B cell (primary cell): ENCODE measurements at regions not wholly inside any gene's neighbourhood (a gene's known extent, or its start where the extent isn't known, plus 50 kb on each side); places are given as distances from the start of the nearest gene placed in this dataset.

Experiments
- ATAC-seq: fragments of 200-7000 bp; cut with Tn5 transposase; one replicate; pipeline ENCODE4 v1.10.0; 2021; ENCODE audit warnings: low read depth, mild to moderate bottlenecking, moderate number of reproducible peaks, moderate library complexity
- CTCF ChIA-PET: fragments of 350-600 bp; sonication (Branson Sonifier 250); formaldehyde crosslinking; loops from one replicate; lab custom pipeline; 2021; ENCODE audit warnings: antibody characterized with exemption, inconsistent platforms; lab: Charles Lee
- POLR2A ChIA-PET: fragments of 350-600 bp; sonication (Branson Sonifier 250); formaldehyde crosslinking; loops from one replicate; lab custom pipeline; 2021; ENCODE audit warnings: antibody characterized with exemption; lab: Charles Lee
- DNase-seq: peaks from one replicate; pipeline ENCODE4 v3.0.0; 2013
- H2AFZ ChIP-seq: 2 replicates; pipeline ENCODE4 v1.6.1; 2012; ENCODE audit warnings: mild to moderate bottlenecking, low read depth, low read length; ENCODE audit not compliant: insufficient read depth, poor library complexity, severe bottlenecking
- H3K27ac ChIP-seq, 2 donors: 1 replicate in 1 of 2; 2 replicates in 1 of 2; pipeline ENCODE4 v1.5.1; 2012 to 2013; ENCODE audit warnings: low read length in 2 of 2, mild to moderate bottlenecking in 2 of 2, moderate library complexity in 1 of 2
- H3K27me3 ChIP-seq, 4 experiments: fragments of 200-600 bp in 1 of 4; sonication (generic) in 1 of 4; replicated peaks in 1 of 4; 1 replicate in 2 of 4; 2 replicates in 2 of 4; pipeline versions ENCODE4 v1.6.1 to v1.7.0; 2013 to 2016; ENCODE audit warnings: low read length in 3 of 4, mild to moderate bottlenecking in 2 of 4, mixed read lengths in 1 of 4, moderate library complexity in 1 of 4; ENCODE audit not compliant: insufficient read depth in 4 of 4, control insufficient read depth in 3 of 4; ENCODE audit errors: control extremely low read depth in 1 of 4
- H3K36me3 ChIP-seq, 2 experiments: replicated peaks in 1 of 2; 1 replicate in 1 of 2; 2 replicates in 1 of 2; pipeline versions ENCODE4 v1.6.1 to v1.7.1; 2013; ENCODE audit warnings: low read length in 1 of 2; ENCODE audit not compliant: insufficient read depth in 2 of 2, control insufficient read depth in 1 of 2; ENCODE audit errors: control extremely low read depth in 1 of 2, extremely low read depth in 1 of 2
- H3K4me1 ChIP-seq, 2 donors: fragments of 200-600 bp in 1 of 2; sonication (generic) in 1 of 2; 1 replicate in 1 of 2; 2 replicates in 1 of 2; pipeline versions ENCODE4 v1.5.1 to v1.6.1; 2013 to 2017; ENCODE audit warnings: low read length in 2 of 2; ENCODE audit not compliant: control insufficient read depth in 2 of 2, insufficient read depth in 2 of 2
- H3K4me2 ChIP-seq: replicated peaks from 2 replicates; pipeline ENCODE3; 2012; ENCODE audit warnings: mild to moderate bottlenecking, low read depth, low read length; ENCODE audit not compliant: poor library complexity, severe bottlenecking
- H3K4me3 ChIP-seq, 5 experiments: fragments of 200-600 bp in 1 of 5; sonication (generic) in 1 of 5; 1 replicate in 3 of 5; 2 replicates in 2 of 5; pipeline versions ENCODE4 v1.5.1 to v1.7.0; 2011 to 2016; ENCODE audit warnings: low read length in 4 of 5, mild to moderate bottlenecking in 4 of 5, low read depth in 2 of 5, control low read depth in 1 of 5, moderate library complexity in 1 of 5; ENCODE audit not compliant: insufficient read depth in 1 of 5; ENCODE audit errors: control extremely low read depth in 1 of 5, extremely low read depth in 1 of 5
- H3K79me2 ChIP-seq: fragments of 200-600 bp; sonication (generic); one replicate; pipeline ENCODE4 v1.6.0; 2016; ENCODE audit warnings: low read length; ENCODE audit not compliant: control insufficient read depth, insufficient read depth
- H3K9ac ChIP-seq: fragments of 200-600 bp; sonication (generic); 2 replicates; pipeline ENCODE4 v1.6.1; 2017; ENCODE audit warnings: mild to moderate bottlenecking, low read length, moderate library complexity
- H3K9me3 ChIP-seq, 3 donors: one replicate each; pipeline versions ENCODE4 v1.6.1 to v1.7.1; 2013; ENCODE audit warnings: low read length in 2 of 3; ENCODE audit not compliant: control insufficient read depth in 2 of 3, insufficient read depth in 1 of 3; ENCODE audit errors: control extremely low read depth in 1 of 3
- H4K20me1 ChIP-seq: 2 replicates; pipeline ENCODE4 v1.6.0; 2012; ENCODE audit warnings: mild to moderate bottlenecking, low read length; ENCODE audit not compliant: insufficient read depth, control insufficient read depth, poor library complexity, severe bottlenecking
- H3K27ac Mint-ChIP-seq: one replicate; pipeline ENCODE4 v1.8.0; 2021; ENCODE audit warnings: mixed read lengths
- H3K27me3 Mint-ChIP-seq: one replicate; pipeline ENCODE4 v1.8.0; 2021; ENCODE audit warnings: mixed read lengths
- H3K4me1 Mint-ChIP-seq: one replicate; pipeline ENCODE4 v1.8.0; 2021; ENCODE audit warnings: mixed read lengths
- H3K4me3 Mint-ChIP-seq: one replicate; pipeline ENCODE4 v1.8.0; 2021; ENCODE audit warnings: mixed read lengths
- H3K9me3 Mint-ChIP-seq: one replicate; pipeline ENCODE4 v1.8.0; 2022; ENCODE audit warnings: mixed read lengths; ENCODE audit not compliant: insufficient read depth
- EZH2 ChIP-seq: IDR thresholded peaks from 2 replicates; pipeline ENCODE4 v1.6.1; 2012; ENCODE audit warnings: borderline replicate concordance, low read depth, mild to moderate bottlenecking, moderate library complexity, low read length; ENCODE audit not compliant: insufficient read depth, poor library complexity, severe bottlenecking
- whole genome bisulfite sequencing: methylation state at CpG from one replicate; pipeline ENCODE4 v1.1.5; 2013; ENCODE audit warnings: missing lambda C conversion rate; ENCODE audit not compliant: insufficient coverage; 5-methylcytosine and 5-hydroxymethylcytosine counted together
- intact Hi-C: fragments of 100-400 bp; cut with micrococcal nuclease; formaldehyde crosslinking; loops from one replicate; pipeline ENCODE4 v1.10.0; 2022
- TF ChIP-seq, protein P1 (sequence below): fragments of 200-600 bp; IDR thresholded peaks from one replicate; pipeline ENCODE4 v1.8.0; 2022; ENCODE audit warnings: antibody characterized with exemption, mild to moderate bottlenecking

DNA sequence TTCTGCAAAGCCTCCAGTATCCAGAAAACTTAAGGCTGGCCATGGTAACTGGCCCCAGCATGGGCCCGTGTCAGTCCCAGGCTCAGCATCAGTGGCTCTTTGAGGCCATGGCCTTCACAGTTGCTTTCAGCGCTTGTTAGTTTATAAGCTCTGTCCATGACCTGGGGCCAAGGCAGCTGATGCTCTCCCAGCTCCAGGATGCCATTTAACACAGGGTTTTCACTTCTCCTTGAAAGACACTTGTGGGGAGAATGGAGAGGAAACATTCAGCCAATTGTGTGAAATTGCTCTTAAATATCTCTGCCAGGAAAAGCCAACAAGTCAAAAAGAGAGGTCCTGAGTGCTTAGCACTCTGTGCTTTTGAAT is 321.3 kb downstream of the FOXO1 start:
- H3K4me1 ChIP-seq = peaks cover 0 to 8% of the 10 kb centered on the region in 2 donors
- no peaks in the 10 kb centered on the region for H3K36me3 ChIP-seq
- H3K4me3 ChIP-seq = no peak overlapping the region
- Mint-ChIP-seq H3K27ac (no peak overlapping the region), H3K9me3 (no peaks in the 10 kb centered on the region), H3K4me3 (no peak overlapping the region), H3K27me3 (no peaks in the 10 kb centered on the region), H3K4me1 (peaks cover 7% of the 10 kb centered on the region)
- H3K9ac ChIP-seq = no peak overlapping the region
- 100% methylated on average over 2 of the region's 2 CpGs for WGBS
- DNase-seq (no peak), ATAC-seq (no peak)
- H3K79me2 ChIP-seq = no peaks in the 10 kb centered on the region
- no peaks in the 10 kb centered on the region for H3K27me3 ChIP-seq
- H4K20me1 ChIP-seq = no peaks in the 10 kb centered on the region
- no peak for TF ChIP-seq EZH2
- TF ChIP-seq, protein P1, sequence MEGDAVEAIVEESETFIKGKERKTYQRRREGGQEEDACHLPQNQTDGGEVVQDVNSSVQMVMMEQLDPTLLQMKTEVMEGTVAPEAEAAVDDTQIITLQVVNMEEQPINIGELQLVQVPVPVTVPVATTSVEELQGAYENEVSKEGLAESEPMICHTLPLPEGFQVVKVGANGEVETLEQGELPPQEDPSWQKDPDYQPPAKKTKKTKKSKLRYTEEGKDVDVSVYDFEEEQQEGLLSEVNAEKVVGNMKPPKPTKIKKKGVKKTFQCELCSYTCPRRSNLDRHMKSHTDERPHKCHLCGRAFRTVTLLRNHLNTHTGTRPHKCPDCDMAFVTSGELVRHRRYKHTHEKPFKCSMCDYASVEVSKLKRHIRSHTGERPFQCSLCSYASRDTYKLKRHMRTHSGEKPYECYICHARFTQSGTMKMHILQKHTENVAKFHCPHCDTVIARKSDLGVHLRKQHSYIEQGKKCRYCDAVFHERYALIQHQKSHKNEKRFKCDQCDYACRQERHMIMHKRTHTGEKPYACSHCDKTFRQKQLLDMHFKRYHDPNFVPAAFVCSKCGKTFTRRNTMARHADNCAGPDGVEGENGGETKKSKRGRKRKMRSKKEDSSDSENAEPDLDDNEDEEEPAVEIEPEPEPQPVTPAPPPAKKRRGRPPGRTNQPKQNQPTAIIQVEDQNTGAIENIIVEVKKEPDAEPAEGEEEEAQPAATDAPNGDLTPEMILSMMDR = no peak
- H3K9me3 ChIP-seq = no peaks in the 10 kb centered on the region
- H3K27ac ChIP-seq = no peak overlapping the region
- no peak overlapping the region for H2AFZ ChIP-seq
- no peak overlapping the region for H3K4me2 ChIP-seq
- POLR2A ChIA-PET = no interaction called here
- intact Hi-C loops = no loop called here
- CTCF ChIA-PET = no interaction called here

DNA sequence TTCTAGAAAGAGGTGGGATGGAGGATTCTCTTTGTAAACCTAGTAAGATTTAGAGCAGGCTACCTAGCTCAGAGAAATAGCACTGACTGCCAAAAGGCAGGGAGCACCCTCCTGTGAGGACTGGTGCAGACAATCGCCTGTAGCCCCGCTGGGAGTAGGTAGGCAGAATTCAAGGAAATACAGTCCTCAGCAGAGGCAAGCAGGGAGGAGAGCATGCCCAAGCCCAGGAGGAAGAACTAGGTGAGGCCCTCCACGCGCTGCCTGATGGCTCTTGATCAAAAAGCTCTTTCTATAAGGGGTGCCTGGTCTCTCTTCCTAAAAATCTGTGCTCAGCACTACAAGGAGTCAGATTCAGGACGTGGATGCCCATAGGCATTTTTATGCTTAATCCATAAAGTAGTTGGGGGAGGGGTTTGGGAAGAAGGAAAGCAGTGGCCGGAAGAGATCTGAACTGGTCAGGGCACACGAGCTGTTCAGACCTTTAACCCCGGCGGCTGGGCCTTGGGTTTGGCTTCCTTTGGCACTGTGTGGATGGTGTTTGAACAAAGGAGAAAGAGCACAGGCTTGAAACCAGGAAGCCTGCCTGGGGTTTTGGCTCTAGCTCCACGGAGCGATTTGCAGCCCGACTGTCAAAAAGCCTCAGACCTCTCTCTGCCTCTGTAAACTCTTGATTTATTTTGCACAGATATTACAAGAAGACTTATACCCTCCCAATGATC is 320.6 kb downstream of the FOXO1 start:
- no peaks in the 10 kb centered on the region for H3K9me3 ChIP-seq
- intact Hi-C loops = no loop called here
- no peak overlapping the region for H3K9ac ChIP-seq
- CTCF ChIA-PET = no interaction called here
- H3K4me1 ChIP-seq = peaks cover 0 to 8% of the 10 kb centered on the region in 2 donors
- H3K79me2 ChIP-seq = no peaks in the 10 kb centered on the region
- ATAC-seq = no peak
- H3K27me3 ChIP-seq = no peaks in the 10 kb centered on the region
- H3K4me3 ChIP-seq = no peak overlapping the region
- POLR2A ChIA-PET = no interaction called here
- 97% methylated on average over 12 of the region's 12 CpGs for WGBS
- H3K27ac ChIP-seq = no peak overlapping the region
- no peaks in the 10 kb centered on the region for H3K27me3 Mint-ChIP-seq
- H4K20me1 ChIP-seq = no peaks in the 10 kb centered on the region
- no peak overlapping the region for H3K27ac Mint-ChIP-seq
- H3K9me3 Mint-ChIP-seq = no peaks in the 10 kb centered on the region
- no peak for TF ChIP-seq EZH2
- TF ChIP-seq, protein P1 = no peak
- no peaks in the 10 kb centered on the region for H3K36me3 ChIP-seq
- peaks cover 7% of the 10 kb centered on the region for H3K4me1 Mint-ChIP-seq
- H3K4me2 ChIP-seq = no peak overlapping the region
- DNase-seq = no peak
- H2AFZ ChIP-seq = no peak overlapping the region
- no peak overlapping the region for H3K4me3 Mint-ChIP-seq
